NCI-H1105 treated with DMSO at 0.1 percent for 48 hours (cell line): ENCODE measurements at regions not wholly inside any gene's neighbourhood (a gene's known extent, or its start where the extent isn't known, plus 50 kb on each side); places are given as distances from the start of the nearest gene placed in this dataset.
"Not testable (repeated sequence)": the region's sequence is repeated elsewhere in the genome, so short reads cannot be mapped to it uniquely, and the experiment has no call there.

Source experiments
- DNase-seq: peaks from one replicate; lab custom pipeline; 2025; lab: John Stamatoyannopoulos, UW

DNA sequence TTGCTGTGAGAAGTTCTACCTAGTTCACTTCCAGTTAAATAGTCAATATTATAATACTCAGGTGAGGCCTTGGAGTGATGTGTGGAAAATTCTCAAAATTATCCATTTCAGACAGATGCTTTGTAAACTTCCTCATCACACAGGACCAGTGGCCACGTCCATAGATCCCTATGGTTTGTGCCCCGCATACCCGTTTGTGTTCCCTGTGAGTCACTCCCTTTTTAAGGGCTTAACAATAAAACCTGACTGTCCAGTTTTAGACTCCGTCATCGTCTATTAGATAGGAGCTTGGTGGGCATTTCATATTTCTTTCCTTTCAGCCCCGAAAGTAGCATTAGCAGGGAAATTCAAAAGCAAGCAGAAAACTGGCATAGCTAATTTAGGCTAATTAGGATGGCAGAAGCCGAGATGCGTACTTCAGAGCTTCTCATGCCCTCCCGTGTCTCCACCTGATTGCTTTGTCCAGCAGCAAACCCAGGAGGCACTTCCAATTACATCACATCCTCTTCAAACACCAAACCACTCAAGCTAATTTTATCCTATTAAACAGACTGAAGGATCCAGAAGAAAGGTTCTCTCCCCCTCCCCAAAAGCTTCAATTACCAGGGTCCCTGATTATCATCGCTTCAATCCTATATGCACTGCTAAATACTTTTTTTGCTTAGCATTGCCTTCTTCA, 186.6 kb upstream of the OTX2 start:
- DNase-seq: peak; percentile 73

DNA sequence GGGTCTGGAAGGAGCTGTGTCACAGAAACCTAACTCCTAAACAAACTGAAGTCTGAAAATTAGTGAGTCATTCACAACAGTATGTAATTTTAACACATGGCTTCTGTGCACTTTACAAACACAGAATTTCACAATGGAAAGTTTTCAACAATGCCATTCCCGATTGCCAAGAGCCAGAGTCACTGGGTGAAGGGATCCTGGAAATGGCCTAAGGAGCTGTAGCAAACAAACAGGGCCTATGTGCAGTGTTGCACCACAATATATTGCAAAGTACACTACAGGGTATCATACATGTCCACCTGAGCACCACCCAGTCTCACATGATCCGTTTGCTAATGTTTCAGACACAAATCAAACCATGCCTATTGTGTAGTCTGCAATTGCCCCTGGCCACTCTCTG, 184.7 kb upstream of the OTX2 start:
- DNase-seq: no peak

DNA sequence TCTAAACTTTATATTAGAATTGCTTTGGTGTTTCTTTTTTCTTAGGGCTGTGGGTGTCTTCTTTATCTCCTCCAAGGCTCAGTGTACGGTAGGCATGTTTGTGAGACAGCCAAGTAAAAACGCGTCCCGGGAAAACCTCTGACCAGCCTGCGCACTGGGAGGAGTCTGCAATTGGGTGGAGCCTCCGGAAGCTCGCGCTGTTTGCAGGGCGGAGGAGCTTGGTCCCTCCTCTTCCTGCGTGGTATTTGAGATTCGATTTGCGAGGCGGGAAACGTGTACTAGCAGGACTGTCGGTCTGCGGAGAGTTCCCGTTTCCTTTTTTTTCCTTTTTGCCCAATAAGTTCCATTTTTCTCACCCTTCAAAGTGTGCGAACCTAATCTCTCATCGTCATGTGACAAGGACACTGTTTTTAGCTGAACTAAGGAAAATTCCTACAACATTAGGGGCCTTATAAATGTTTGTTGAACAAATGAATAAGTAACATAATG, 182.1 kb upstream of the OTX2 start:
- DNase-seq: no peak

DNA sequence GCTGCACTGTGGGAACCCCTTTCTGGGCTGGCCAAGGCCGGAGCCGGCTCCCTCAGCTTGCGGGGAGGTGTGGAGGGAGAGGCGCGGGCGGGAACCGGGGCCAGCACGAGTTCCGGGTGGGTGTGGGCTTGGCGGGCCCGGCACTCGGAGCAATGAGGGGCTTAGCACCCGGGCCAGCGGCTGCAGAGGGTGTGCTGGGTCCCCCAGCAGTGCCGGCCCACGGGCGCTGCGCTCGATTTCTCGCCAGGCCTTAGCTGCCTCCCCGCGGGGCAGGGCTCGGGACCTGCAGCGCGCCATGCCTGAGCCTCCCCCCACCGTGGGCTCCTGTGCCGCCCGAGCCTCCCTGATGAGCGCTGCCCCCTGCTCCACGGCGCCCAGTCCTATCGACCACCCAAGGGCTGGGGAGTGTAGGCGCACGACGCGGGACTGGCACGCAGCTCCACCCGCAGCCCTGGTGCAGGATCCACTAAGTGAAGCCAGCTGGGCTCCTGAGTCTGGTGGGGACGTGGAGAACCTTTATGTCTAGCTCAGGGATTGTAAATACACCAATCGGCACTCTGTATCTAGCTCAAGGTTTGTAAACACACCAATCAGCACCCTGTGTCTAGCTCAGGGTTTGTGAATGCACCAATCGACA, 180.8 kb upstream of the OTX2 start:
- DNase-seq: not testable (repeated sequence)

DNA sequence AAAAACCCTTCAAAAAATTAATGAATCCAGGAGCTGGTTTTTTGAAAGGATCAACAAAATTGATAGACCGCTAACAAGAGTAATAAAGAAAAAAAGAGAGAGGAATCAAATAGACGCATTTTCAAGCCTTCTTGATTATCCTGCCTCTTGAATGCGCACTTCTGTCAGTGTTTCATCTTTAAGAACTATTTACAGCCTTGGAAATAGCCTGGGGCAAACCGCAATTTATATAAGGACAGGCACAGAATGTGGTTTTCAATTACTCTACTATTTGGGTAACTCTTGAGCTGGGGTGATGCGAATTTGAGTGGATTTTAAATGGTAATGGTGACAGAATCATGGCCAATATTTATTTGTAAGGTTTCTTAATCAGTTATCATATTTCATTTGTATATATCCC, 179.1 kb upstream of the OTX2 start:
- no peak for DNase-seq

DNA sequence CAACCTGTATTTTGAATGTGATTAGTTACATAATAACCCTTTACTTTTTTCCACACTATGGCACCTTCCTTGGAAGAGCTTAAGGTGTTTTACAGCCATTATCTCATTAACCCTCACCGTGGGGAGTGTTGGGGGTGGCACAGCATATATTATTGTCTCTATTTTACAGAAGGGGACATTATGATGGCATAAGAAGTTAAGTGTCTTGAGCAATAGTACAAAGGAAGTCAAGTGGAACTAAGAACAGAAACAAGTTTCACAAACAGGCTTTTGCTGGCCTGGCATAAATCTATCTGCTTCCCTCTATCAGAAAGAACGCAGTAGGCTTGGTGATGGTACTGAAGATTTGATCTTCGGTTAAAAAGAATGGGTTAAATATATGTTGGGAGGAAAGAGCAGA, 169.7 kb upstream of the OTX2 start:
- no peak for DNase-seq

DNA sequence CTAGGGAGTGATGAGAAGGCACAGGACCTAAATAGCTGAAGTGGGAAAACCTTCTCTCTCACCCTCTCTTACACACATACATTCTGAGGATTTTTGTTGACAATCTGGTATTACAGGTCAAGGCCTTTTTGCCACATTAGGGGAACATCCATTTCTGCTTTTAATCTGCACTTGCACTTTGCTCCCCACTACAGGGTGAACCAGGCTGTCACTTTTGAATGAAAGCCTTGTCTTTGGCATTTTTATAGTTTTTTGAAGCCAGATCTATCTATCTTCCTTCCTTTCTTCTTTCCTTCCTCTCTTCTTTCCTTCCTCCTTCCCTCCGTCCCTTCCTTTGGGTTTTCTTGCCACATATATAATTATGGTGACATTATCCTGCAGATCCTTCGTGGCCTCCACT, 165.9 kb upstream of the OTX2 start:
- no peak for DNase-seq

DNA sequence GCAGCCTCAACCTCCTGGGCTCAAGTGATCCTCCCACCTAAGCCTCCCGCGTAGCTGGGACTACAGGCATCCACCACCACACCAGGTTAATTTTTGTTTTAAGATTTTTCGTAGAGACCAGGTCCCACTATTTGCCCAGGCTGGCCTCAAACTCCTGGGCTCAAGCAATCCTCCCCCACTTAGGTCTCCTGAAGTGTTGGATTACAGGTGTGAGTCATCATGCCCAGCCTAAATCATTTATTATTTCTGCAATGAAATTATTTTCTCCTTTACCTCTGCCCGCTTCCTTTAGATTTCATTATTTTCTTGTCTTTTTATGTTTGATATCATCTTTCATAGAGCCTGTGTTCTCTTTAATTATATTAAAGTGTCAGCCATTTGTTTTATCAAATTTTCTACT, 165.2 kb upstream of the OTX2 start:
- DNase-seq: no peak

DNA sequence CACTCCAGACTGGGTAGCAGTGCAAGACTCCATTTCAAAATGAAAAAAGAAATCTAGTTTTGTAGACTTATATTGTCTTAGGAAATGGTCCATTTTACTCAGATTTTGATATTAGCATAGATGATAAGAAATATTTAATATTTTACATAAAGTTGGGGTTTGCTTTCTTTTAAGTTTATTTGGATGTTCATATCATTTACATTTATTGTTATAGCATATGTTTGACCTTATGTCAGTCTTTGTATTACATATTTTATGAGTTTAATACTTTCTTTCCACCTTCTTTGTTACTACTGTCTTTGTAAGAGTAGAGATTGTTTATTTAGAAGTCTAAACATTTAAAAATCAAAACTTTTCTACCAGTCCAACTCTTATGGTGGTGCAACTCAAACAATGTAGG, 162.7 kb upstream of the OTX2 start:
- no peak for DNase-seq

DNA sequence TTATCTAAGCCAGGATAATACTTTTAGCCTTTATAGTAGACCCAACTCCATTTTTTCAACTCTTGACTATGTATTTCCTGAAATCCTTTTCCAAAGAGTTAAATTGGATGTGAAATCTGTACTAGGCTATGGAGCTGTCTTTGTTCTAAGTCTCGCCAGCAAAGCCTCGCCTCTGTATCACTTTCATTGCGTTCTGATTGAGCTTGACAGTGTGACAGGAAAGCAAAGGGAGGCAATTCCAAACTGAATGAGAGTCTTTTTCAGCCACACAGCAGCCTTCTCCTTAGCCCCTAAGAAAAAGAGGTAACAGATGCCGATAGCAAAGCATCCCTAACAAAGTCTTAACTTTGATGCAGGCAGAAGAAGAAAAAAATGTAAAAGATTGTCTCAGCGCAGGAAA, 154.6 kb upstream of the OTX2 start:
- DNase-seq: no peak

DNA sequence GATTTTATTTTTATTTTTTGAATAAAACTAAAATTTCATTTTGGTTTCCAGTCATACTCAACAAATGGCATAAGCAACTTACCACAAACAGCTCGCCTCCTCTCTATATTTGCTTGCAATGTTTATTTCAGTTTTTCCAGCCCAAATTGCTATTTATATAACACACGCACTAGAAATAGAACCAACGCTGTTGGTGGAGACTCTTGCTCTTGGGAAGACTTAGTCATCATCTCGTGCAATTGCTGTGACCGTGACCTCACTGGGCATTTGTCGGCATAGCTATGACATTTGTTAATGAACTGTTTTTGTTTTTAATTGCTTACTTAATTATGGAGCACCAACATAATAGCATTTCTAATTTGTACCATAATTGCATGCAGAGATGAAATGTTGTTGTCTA, 153.1 kb upstream of the OTX2 start:
- no peak for DNase-seq

DNA sequence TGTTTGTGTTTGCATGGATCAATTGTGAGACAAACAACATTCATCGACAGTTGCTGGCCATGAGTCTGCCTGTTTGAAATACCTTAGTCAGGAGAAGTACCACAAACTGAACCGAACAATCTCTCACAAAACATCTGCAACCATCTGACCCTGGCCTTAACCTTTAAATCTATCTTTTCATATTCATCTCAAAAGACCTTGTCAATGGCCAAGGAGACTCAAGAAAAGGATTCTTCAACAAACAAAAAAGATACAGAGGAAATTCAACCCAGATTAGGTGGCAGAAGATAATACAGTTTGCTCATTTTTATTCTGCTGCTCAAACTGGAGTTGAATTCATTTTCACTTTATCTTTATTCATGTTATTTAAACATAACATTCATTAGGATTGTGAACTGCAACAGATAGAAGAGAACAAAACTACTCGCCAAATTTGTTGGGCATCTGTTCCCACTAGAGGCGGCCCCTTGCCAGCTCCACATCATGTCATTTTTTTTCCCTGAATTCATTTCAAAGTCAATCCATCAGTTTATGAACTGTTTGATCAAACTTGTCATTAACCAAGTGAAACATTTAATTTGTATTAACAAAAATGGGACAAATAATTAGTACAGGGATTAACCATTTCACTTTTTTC, 152.3 kb upstream of the OTX2 start:
- no peak for DNase-seq

DNA sequence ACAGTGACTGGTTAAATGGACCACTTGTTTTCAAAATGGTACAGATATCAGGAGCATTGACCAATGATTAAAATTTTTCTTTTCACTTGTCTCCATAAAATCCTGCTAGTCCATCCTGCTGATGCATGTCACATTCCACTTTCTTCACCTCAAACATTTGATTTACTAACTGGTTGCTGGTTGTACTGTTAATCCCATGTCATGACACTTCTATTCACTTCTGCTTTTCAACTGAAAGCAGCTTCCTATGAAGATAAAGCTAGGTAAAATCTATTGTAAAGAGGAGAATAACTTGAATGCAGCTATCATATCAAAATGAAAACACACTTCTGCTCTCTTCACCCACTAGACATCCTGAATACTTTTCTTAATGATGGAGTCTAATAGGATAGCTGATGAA, 149.6 kb upstream of the OTX2 start:
- DNase-seq: no peak

DNA sequence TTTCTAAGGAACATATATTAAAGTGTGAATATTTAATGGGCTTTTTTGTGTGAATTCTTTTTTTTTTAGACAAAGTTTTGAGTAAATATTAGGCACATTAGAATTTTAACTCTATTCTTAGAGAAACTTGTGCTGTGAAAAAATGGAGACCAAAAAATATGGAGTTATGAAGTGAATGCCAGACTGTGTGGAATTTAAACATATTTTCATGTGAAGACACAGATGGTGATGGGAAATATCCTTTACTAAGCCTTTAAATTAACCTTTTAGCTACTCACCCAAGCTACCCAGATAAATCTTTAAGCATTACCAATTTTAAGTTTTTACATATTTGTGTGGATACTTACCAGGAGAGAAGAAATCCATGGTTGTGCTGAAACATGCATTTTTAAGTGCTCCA, 148.8 kb upstream of the OTX2 start:
- DNase-seq: no peak

DNA sequence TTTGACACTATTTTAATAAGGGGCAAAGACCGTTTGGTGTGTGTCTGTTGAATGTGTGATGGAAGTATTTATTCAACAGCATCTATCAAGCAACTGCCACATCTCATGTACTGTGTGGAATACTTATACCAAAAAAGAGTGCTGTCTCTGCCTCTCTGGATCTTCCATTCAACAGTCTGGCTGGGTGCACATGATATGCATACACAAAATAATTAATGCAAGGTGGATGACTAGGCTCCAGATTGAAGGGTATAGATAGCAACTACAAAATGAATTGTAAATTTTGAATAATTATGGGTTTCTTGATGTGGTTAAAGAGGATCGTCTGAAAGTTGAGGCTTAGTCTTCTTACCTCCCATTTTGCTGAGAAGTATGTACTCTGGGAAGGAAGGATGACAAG, 145.9 kb upstream of the OTX2 start:
- DNase-seq: no peak

DNA sequence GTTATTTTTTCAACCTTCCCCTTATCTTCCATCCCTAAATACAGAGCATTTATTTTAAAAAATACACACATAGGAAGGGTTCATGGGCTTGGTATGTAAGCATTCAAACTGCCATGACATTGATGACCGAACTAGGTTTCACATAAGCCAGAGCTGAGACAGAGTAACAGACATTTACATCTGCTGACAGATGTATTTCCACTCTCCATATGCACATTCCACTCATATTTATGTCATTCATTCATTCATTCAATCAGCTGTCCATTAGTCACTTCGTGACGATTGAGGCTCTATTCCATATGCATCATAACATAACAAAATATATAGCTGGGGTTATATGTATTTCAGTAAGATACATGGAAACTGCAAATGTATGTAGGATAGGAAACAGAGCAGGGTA, 145.5 kb upstream of the OTX2 start:
- DNase-seq: no peak

DNA sequence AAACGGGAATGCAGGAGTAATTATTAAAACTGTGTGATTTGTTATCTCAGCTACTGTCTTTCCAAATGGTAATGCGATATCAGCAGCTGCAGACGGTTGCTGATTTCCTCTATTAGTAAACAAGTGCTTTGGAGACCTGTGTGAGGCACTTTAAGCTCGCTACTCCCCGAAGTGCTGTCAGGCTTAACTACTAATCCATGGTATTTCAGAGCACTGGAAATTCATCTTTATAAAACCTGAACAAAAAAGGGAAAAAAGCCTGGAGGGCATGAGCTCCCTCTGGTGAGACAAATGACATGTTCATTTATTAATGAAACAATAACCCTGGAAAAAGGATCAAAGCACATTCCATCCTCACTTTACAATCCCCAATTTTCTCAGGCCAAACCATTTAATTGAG, 143.6 kb upstream of the OTX2 start:
- peak; percentile 84 for DNase-seq

DNA sequence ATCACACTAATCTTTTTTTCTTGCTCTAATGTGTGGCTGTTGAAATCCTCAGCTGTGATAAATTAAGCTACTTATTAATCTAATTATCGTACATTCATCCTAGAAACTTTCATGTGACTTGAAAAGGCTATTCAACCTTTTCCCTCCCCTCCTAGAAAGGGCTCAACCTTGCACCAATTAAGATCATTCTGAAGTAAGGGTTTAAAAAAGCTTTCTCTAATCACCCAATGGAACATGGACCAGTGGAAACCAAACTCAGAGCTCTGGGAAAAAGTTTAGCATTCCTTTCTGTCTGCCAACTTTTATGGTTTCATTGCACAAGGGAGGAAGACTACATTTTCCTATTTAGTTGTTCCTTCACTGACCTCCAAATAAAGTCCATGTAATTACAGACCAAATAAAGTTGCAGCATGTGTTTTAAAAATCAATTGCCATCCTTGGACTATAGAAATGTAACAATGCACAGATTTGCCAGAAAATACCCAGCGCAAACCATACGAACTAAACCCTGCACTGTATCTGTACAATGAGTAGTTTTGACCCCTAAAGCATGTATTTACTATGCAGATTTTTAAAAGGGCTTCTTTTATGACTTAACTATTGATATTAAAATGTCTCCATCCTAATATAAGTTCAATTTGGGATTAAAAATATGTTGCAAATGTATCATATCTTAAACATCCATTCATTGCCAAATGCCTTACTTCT, 142.6 kb upstream of the OTX2 start:
- DNase-seq: no peak

DNA sequence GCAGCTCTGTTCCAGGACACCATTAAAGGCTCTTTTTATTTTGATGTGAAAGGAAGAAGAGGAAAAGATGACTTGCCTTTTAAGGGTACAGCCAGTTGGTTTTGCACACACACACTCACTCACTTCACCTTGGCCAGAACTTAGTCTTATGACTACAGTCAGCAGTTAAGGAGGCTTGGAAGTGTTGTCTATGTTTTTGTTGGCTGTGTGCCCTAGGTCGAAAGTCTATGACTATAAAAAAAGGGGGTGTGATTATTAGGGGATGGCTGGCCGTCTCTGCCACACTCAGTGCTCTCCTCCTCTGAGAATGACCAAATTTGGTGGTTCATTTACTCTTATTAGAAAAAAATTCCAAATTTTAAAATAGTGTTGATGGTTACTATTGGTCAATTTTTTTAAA, 139.5 kb upstream of the OTX2 start:
- DNase-seq: peak; percentile 11

DNA sequence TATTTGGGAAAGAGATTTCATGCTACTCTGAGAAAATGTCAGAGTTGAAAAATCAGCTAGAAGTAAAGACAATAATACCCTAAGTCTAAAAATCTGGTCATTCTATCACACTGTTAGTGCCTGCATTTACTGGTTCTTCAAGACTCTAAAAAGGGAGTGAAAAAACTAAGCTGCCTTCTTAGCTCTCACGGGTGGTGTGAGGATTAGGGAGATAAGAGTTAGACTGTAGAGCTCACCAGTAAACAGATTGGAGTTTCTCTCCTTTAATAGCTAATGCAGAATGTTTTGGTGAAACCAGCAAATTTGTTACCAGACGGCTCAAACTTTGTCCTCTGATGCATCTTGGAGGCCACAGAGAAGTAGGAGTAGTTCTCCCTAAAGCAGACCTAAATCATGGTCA, 135.0 kb upstream of the OTX2 start:
- no peak for DNase-seq

DNA sequence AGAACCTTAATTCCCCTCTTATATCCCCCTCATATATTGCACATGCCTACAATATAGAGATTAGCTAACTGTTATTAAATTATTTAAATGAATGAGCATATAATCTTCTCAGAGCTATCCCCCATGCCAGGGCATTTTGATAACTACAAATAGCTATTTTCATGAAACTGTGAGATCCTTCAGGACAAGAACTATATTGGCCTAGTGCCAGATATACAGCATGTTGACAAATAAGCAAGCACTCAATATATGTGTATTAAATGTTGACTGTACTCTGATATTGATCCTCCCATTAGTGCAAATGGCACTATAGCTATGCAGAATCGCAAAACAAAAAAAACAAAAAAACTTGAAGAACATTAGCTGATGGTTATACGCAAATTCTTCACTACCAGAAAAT, 134.1 kb upstream of the OTX2 start:
- DNase-seq: no peak

DNA sequence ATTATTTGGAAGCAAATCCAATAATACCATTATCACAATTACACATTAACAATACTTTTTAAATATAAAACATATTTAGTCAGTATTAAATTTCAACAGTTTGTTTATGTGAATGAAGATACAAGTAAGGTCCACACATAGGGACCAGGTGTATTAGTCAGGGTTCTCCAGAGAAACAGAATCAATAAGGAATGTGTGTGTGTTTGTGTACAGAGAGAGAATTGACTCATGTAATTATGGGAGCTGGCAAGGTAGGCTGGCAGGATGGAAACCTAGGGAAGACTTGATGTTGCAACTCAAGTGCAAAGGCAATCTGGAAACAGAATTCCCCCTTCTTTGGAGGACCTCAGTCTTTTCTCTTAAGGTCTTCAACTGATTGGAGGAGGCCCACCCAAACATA, 123.2 kb upstream of the OTX2 start:
- DNase-seq: no peak
